HG03342 (cell line): ENCODE measurements at regions not wholly inside any gene's neighbourhood (a gene's known extent, or its start where the extent isn't known, plus 50 kb on each side); places are given as distances from the start of the nearest gene placed in this dataset.
"Not testable (repeated sequence)": the region's sequence is repeated elsewhere in the genome, so short reads cannot be mapped to it uniquely, and the experiment has no call there.

Experiments used
- ATAC-seq: cut with Tn5 transposase; IDR thresholded peaks from one replicate; pipeline ENCODE4 v1.9.1; 2021; ENCODE audit warnings: mild to moderate bottlenecking, moderate library complexity; ENCODE audit not compliant: unreplicated experiment

- ATAC-seq = no peak
Observed at GRCh38 chr6:84847390-84848160, 83.2 kb upstream of the TBX18 start.

- no peak for ATAC-seq
Observed at GRCh38 chr6:84842525-84843166, 78.2 kb upstream of the TBX18 start.

GRCh38 chr6:84837068-84837866 is 72.9 kb upstream of the TBX18 start:
- ATAC-seq = not testable (repeated sequence)

- ATAC-seq = no peak
Observed at GRCh38 chr6:84836366-84836765, 72.0 kb upstream of the TBX18 start.

GRCh38 chr6:84835340-84835739 is 70.9 kb upstream of the TBX18 start:
- no peak for ATAC-seq

GRCh38 chr6:84831924-84832323 is 67.5 kb upstream of the TBX18 start:
- not testable (repeated sequence) for ATAC-seq

- ATAC-seq = no peak
Observed at GRCh38 chr6:84825461-84825860, 61.1 kb upstream of the TBX18 start.

- not testable (repeated sequence) for ATAC-seq
Observed at GRCh38 chr6:84821314-84821713, 56.9 kb upstream of the TBX18 start.

- no peak for ATAC-seq
Observed at GRCh38 chr6:84816741-84817140, 52.3 kb upstream of the TBX18 start.

GRCh38 chr6:84815896-84816735 is 51.7 kb upstream of the TBX18 start:
- no peak for ATAC-seq
